LNCaP clone FGC (cell line): ENCODE measurements at regions not wholly inside any gene's neighbourhood (a gene's known extent, or its start where the extent isn't known, plus 50 kb on each side); places are given as distances from the start of the nearest gene placed in this dataset.

ENCODE experiments used
- DNase-seq: peaks from one replicate; pipeline ENCODE4 v3.0.0-alpha.2; 2011; ENCODE audit warnings: low read depth
- H3K4me3 ChIP-seq: 2 replicates; pipeline ENCODE4 v1.5.1; 2011; ENCODE audit warnings: mild to moderate bottlenecking, low read depth, low read length, control low read depth
- TF ChIP-seq, protein P1 (sequence below): IDR thresholded peaks from 2 replicates; pipeline ENCODE4 v1.5.1; 2012; ENCODE audit warnings: mild to moderate bottlenecking; ENCODE audit not compliant: control insufficient read depth, insufficient read depth; ENCODE audit errors: extremely low read depth

GRCh38 chr16:85541181-85541580 lies 71.9 kb upstream of the GSE1 start:
- DNase-seq: no peak
- TF ChIP-seq, protein P1, sequence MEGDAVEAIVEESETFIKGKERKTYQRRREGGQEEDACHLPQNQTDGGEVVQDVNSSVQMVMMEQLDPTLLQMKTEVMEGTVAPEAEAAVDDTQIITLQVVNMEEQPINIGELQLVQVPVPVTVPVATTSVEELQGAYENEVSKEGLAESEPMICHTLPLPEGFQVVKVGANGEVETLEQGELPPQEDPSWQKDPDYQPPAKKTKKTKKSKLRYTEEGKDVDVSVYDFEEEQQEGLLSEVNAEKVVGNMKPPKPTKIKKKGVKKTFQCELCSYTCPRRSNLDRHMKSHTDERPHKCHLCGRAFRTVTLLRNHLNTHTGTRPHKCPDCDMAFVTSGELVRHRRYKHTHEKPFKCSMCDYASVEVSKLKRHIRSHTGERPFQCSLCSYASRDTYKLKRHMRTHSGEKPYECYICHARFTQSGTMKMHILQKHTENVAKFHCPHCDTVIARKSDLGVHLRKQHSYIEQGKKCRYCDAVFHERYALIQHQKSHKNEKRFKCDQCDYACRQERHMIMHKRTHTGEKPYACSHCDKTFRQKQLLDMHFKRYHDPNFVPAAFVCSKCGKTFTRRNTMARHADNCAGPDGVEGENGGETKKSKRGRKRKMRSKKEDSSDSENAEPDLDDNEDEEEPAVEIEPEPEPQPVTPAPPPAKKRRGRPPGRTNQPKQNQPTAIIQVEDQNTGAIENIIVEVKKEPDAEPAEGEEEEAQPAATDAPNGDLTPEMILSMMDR: no peak
- no peak overlapping the region for H3K4me3 ChIP-seq

- no peak overlapping the region for H3K4me3 ChIP-seq
- TF ChIP-seq, protein P1: no peak
- no peak for DNase-seq
Observed at GRCh38 chr16:85541619-85541979, 71.5 kb upstream of the GSE1 start.

DNA sequence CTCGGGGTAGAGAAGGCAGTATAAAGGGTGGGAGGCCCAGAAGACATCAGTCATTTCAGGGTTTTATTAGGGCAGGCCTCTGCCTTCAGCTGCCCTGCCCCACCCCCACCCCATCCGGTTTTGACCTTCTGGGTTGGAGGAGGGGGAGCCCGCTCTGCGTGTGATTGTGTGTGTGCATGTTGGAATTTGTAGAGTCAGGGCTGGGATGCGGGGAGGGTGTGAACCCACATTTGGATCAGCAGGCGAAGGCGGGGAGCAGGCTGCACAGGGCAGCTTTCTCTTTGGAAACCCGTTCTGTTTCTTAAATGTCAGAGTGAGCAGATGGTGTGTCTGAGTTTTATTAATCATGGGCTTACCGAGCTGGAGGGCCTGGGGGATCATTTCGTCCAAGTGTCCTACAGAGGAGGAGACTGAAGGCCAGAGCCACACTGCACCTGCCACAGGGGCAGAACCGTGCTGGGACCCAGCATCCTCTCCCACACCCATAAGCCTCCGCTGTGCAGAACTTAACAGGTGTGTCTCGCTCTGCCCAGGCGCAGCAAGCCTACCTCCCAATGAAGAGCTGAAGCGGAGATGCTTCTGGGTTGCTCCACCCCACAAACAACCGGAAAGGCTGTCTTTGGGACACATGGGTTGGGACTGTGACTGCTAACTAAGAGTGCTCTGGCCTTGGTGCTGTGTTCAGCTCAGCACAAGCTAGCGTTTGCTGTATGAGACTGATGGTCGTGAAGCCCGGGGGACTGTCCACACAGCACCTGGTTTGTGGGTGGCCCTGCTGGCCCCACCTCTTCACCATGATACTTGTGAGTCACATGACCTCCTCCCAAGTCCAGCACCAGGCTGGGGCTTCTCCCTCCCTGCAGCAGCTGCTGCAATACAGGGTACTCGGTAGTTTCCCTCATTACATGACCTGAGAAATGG lies 70.9 kb upstream of the GSE1 start:
- TF ChIP-seq, protein P1: no peak
- no peak for DNase-seq
- no peak overlapping the region for H3K4me3 ChIP-seq

GRCh38 chr16:85543536-85543935 lies 69.6 kb upstream of the GSE1 start:
- TF ChIP-seq, protein P1: no peak
- no peak for DNase-seq
- no peak overlapping the region for H3K4me3 ChIP-seq

GRCh38 chr16:85544016-85544415 lies 69.1 kb upstream of the GSE1 start:
- no peak overlapping the region for H3K4me3 ChIP-seq
- TF ChIP-seq, protein P1: no peak
- DNase-seq: no peak

DNA sequence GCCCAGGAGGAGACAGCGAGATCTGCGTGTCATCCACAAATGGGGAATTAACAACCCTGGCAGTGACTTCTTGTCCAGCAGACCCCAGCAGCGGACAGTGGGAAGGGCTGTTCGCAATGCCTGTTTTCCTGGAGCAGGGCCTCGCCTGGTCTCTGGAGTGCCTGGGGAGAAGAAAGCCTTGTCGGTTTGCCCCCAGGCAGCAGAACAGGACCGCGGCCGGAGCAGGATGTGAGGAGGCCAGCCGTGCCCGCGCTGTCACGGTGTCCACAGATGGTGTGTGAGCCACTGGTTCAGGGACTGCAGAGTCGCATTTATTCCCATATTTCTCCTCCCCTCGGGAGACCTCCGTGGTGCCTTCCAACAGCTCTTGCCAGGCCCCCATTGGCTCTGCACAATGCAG lies 68.5 kb upstream of the GSE1 start:
- TF ChIP-seq, protein P1: no peak
- no peak overlapping the region for H3K4me3 ChIP-seq
- no peak for DNase-seq
